ENCODE measurements at regions not wholly inside any gene's neighbourhood (a gene's known extent, or its start where the extent isn't known, plus 50 kb on each side); places are given as distances from the start of the nearest gene placed in this dataset.

DNA sequence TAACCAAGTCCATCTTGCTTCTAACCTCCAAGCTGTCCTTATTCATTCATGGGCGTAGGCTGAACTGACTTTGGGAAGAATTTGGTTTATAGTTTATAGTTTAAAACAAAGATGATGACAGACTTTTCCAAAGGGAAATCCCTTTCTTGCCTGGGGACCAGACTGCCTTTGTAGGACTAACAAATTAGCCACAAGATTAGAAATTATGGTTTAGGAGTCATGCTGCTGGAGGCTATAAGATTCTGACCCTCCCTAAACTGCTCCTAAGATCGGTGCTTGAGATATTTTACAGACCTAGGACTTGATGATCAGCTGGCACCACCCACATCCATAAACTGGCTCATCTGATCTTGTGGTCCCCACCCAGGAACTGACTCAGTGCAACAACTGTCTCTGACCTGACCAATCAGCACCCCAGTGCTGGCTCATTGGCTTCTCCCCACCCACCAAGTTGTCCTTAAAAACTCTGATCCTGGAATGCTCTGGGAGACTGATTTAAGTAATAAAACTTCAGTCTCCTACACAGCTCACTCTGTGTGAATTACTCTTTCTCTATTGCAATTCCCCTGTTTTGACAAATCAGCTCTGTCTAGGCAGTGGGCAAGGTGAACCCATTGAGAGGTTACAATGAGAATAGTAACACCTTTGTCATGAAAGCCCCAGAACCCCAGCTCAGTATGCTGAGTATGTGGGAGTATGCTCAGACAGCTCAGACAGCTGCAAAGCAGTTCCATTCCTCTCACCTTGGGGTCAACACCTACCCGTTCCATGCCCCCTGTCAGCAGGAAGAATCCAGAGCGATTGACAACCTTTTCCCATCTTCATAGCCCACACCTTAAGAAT, 51.6 kb upstream of the C15orf39 start:
- Mint-ChIP-seq H3K4me1 (peaks cover 9% of the 10 kb centered on the region), H3K4me3 (no peak overlapping the region), H3K9me3 (peaks cover 34% of the 10 kb centered on the region), H3K27me3 (ENCODE audit: insufficient read depth) (peaks cover 5% of the 10 kb centered on the region), H3K27ac (no peak overlapping the region), H3K36me3 (ENCODE audit: low read depth) (no peaks in the 10 kb centered on the region)
- no peak overlapping the region for H3K27ac ChIP-seq (ENCODE audit: low read depth, low read length)
- no peaks in the 10 kb centered on the region for H3K27me3 ChIP-seq (ENCODE audit: control insufficient read depth, insufficient read depth, low read length, poor library complexity, severe bottlenecking)
- no peak overlapping the region for H3K4me3 ChIP-seq (ENCODE audit: low read length)
- H3K9ac ChIP-seq (ENCODE audit: extremely low read depth, low read length, poor library complexity, severe bottlenecking), result no peak overlapping the region
- no peaks in the 10 kb centered on the region for H3K4me1 ChIP-seq (ENCODE audit: control insufficient read depth, insufficient read depth, low read length)
- DNase-seq, result no peak
- no peaks in the 10 kb centered on the region for H3K36me3 ChIP-seq (ENCODE audit: control insufficient read depth, insufficient read depth, low read length)
- peaks cover 33% of the 10 kb centered on the region for H3K9me3 ChIP-seq (ENCODE audit: control insufficient read depth, low read length)
- TF ChIP-seq, protein P1, sequence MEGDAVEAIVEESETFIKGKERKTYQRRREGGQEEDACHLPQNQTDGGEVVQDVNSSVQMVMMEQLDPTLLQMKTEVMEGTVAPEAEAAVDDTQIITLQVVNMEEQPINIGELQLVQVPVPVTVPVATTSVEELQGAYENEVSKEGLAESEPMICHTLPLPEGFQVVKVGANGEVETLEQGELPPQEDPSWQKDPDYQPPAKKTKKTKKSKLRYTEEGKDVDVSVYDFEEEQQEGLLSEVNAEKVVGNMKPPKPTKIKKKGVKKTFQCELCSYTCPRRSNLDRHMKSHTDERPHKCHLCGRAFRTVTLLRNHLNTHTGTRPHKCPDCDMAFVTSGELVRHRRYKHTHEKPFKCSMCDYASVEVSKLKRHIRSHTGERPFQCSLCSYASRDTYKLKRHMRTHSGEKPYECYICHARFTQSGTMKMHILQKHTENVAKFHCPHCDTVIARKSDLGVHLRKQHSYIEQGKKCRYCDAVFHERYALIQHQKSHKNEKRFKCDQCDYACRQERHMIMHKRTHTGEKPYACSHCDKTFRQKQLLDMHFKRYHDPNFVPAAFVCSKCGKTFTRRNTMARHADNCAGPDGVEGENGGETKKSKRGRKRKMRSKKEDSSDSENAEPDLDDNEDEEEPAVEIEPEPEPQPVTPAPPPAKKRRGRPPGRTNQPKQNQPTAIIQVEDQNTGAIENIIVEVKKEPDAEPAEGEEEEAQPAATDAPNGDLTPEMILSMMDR (conservative IDR thresholded peaks at IDR 0.05), result no peak
- WGBS, 2 experiments (ENCODE audit: insufficient coverage in 1 of 2, insufficient read length in 1 of 2), result 86 to 91% methylated on average over 1 to 4 of the region's 4 CpGs

DNA sequence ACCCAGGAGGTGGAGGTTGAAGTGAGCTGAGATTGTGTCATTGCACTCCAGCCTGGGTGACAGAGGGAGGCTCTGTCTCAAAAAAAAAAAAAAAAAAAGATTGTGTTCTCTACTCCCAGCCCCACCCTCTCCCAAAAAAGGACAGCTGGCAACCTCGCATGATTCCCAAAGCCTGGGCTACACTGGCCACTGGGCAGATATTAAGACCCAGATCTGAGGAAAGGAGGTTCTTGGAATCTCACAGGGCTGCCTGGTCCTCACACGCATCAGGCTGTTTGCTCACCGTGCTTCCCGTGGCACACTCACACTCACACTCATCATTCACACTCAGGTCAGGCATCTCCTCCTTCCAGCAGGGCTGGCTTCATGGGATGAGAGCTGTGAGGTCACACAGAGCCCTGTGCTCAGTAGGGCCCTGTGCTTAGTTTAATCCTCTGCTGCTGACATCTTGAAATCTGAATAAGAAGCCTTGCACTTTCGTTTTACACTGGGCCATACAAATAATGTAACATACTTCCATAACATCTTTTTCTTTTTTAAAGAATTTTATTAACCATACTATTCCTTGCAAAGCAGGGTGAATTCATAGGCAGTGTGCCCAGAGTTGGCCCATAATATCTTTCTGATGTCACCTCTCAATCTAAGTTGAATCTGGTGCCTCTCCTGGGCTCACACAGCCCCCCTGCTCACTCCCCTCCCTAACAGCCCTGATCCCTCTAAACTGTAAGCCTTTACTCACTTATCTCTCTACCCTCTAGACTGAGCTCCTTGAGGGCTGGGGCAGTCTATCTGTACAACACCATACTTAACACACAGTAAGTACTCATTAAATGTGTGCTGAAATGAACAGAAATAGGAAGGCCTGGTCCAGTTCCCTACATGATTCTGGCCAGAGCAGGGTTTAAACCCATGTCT, 50.2 kb upstream of the C15orf39 start:
- WGBS, 2 experiments (ENCODE audit: insufficient coverage in 1 of 2, insufficient read length in 1 of 2), result 50 to 84% methylated on average over 1 to 5 of the region's 5 CpGs
- Histone ChIP-seq H3K9me3 (ENCODE audit: control insufficient read depth, low read length) (peaks cover 30% of the 10 kb centered on the region), H3K4me1 (ENCODE audit: control insufficient read depth, insufficient read depth, low read length) (no peaks in the 10 kb centered on the region), H3K27me3 (ENCODE audit: control insufficient read depth, insufficient read depth, low read length, poor library complexity, severe bottlenecking) (no peaks in the 10 kb centered on the region), H3K9ac (ENCODE audit: extremely low read depth, low read length, poor library complexity, severe bottlenecking) (no peak overlapping the region), H3K36me3 (ENCODE audit: control insufficient read depth, insufficient read depth, low read length) (no peaks in the 10 kb centered on the region), H3K4me3 (ENCODE audit: low read length) (no peak overlapping the region), H3K27ac (ENCODE audit: low read depth, low read length) (no peak overlapping the region)
- DNase-seq, result no peak
- TF ChIP-seq, protein P1 (conservative IDR thresholded peaks at IDR 0.05), result no peak
- H3K27ac Mint-ChIP-seq, result no peak overlapping the region
- peaks cover 9% of the 10 kb centered on the region for H3K4me1 Mint-ChIP-seq
- H3K4me3 Mint-ChIP-seq, result no peak overlapping the region
- peaks cover 8% of the 10 kb centered on the region for H3K27me3 Mint-ChIP-seq (ENCODE audit: insufficient read depth)
- H3K9me3 Mint-ChIP-seq, result peaks cover 25% of the 10 kb centered on the region
- H3K36me3 Mint-ChIP-seq (ENCODE audit: low read depth), result no peaks in the 10 kb centered on the region

Data from endodermal cell (in vitro differentiated cells).